Right hindlimb (tissue), 1 donor: ENCODE measurements at regions not wholly inside any gene's neighbourhood (a gene's known extent, or its start where the extent isn't known, plus 50 kb on each side); places are given as distances from the start of the nearest gene placed in this dataset.
"Not testable (repeated sequence)": the region's sequence is repeated elsewhere in the genome, so short reads cannot be mapped to it uniquely, and the experiment has no call there.

ENCODE experiments used
- DNase-seq: peaks from one replicate; pipeline ENCODE4 v3.0.0-alpha.2; 2018

- no peak for DNase-seq
Measured at GRCh38 chr1:221541296-221541695, 200.6 kb downstream of the DUSP10 start.

GRCh38 chr1:221543529-221544120 lies 198.3 kb downstream of the DUSP10 start:
- DNase-seq, result no peak

- no peak for DNase-seq
Measured at GRCh38 chr1:221548942-221549341, 192.9 kb downstream of the DUSP10 start.

GRCh38 chr1:221549815-221550214 lies 192.1 kb downstream of the DUSP10 start:
- DNase-seq, result no peak

- DNase-seq, result not testable (repeated sequence)
Measured at GRCh38 chr1:221552792-221553191, 189.1 kb downstream of the DUSP10 start.

GRCh38 chr1:221555689-221556433 lies 186.0 kb downstream of the DUSP10 start:
- no peak for DNase-seq

- DNase-seq, result no peak
Measured at GRCh38 chr1:221556435-221556834, 185.5 kb downstream of the DUSP10 start.

GRCh38 chr1:221557013-221557412 lies 184.9 kb downstream of the DUSP10 start:
- DNase-seq, result no peak

GRCh38 chr1:221558396-221558795 lies 183.5 kb downstream of the DUSP10 start:
- DNase-seq, result no peak

- DNase-seq, result no peak
Measured at GRCh38 chr1:221559911-221560310, 182.0 kb downstream of the DUSP10 start.

GRCh38 chr1:221562542-221563475 lies 179.1 kb downstream of the DUSP10 start:
- DNase-seq, result no peak

GRCh38 chr1:221563476-221563921 lies 178.4 kb downstream of the DUSP10 start:
- DNase-seq, result no peak

GRCh38 chr1:221564891-221565290 lies 177.0 kb downstream of the DUSP10 start:
- DNase-seq, result no peak

- peak; percentile 29 for DNase-seq
Measured at GRCh38 chr1:221565711-221566110, 176.2 kb downstream of the DUSP10 start.

GRCh38 chr1:221567859-221568507 lies 173.9 kb downstream of the DUSP10 start:
- DNase-seq, result no peak

GRCh38 chr1:221573756-221574155 lies 168.1 kb downstream of the DUSP10 start:
- no peak for DNase-seq

GRCh38 chr1:221574529-221574928 lies 167.4 kb downstream of the DUSP10 start:
- DNase-seq, result no peak

GRCh38 chr1:221575605-221576004 lies 166.3 kb downstream of the DUSP10 start:
- no peak for DNase-seq

- DNase-seq, result no peak
Measured at GRCh38 chr1:221576268-221576667, 165.6 kb downstream of the DUSP10 start.

- no peak for DNase-seq
Measured at GRCh38 chr1:221583465-221583864, 158.4 kb downstream of the DUSP10 start.

- DNase-seq, result not testable (repeated sequence)
Measured at GRCh38 chr1:221587013-221587412, 154.9 kb downstream of the DUSP10 start.

- DNase-seq, result not testable (repeated sequence)
Measured at GRCh38 chr1:221591250-221591649, 150.6 kb downstream of the DUSP10 start.

- DNase-seq, result peak; percentile 57
Measured at GRCh38 chr1:221594576-221594975, 147.3 kb downstream of the DUSP10 start.
